ENCODE measurements at regions not wholly inside any gene's neighbourhood (a gene's known extent, or its start where the extent isn't known, plus 50 kb on each side); places are given as distances from the start of the nearest gene placed in this dataset.

- TF ChIP-seq, protein P1, sequence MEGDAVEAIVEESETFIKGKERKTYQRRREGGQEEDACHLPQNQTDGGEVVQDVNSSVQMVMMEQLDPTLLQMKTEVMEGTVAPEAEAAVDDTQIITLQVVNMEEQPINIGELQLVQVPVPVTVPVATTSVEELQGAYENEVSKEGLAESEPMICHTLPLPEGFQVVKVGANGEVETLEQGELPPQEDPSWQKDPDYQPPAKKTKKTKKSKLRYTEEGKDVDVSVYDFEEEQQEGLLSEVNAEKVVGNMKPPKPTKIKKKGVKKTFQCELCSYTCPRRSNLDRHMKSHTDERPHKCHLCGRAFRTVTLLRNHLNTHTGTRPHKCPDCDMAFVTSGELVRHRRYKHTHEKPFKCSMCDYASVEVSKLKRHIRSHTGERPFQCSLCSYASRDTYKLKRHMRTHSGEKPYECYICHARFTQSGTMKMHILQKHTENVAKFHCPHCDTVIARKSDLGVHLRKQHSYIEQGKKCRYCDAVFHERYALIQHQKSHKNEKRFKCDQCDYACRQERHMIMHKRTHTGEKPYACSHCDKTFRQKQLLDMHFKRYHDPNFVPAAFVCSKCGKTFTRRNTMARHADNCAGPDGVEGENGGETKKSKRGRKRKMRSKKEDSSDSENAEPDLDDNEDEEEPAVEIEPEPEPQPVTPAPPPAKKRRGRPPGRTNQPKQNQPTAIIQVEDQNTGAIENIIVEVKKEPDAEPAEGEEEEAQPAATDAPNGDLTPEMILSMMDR (IDR thresholded peaks at IDR 0.05): no peak
- TF ChIP-seq EP300 (IDR thresholded peaks at IDR 0.05) (no peak), POLR2A (IDR thresholded peaks at IDR 0.05) (no peak)
Observed at GRCh38 chrX:98299785-98300184, 1416.1 kb downstream of the RPA4 start.
